Naive thymus-derived CD4-positive, alpha-beta T cell (primary cell): ENCODE measurements at regions not wholly inside any gene's neighbourhood (a gene's known extent, or its start where the extent isn't known, plus 50 kb on each side); places are given as distances from the start of the nearest gene placed in this dataset.
"Not testable (repeated sequence)": the region's sequence is repeated elsewhere in the genome, so short reads cannot be mapped to it uniquely, and the experiment has no call there.

Source experiments
- ATAC-seq: fragments of 150-1000 bp; cut with Tn5 transposase; 2 replicates; pipeline ENCODE4 v1.10.0; 2021; ENCODE audit warnings: mild to moderate bottlenecking, moderate library complexity
- CTCF ChIA-PET: fragments of 350-600 bp; sonication (Branson Sonifier 250); formaldehyde crosslinking; loops from one replicate; lab custom pipeline; 2021; ENCODE audit warnings: antibody characterized with exemption; lab: Charles Lee
- POLR2A ChIA-PET: fragments of 350-600 bp; sonication (Branson Sonifier 250); formaldehyde crosslinking; loops from one replicate; lab custom pipeline; 2021; ENCODE audit warnings: antibody characterized with exemption, inconsistent platforms; lab: Charles Lee
- DNase-seq, 9 donors: peaks; one replicate each; pipeline versions ENCODE4 v3.0.0 to v3.0.0-alpha.2; 2020 to 2022; ENCODE audit warnings: mixed read lengths in 1 of 9
- H3K27ac ChIP-seq: one replicate; pipeline ENCODE4 v1.7.0; 2013; ENCODE audit warnings: mild to moderate bottlenecking, low read depth, low read length, moderate library complexity
- H3K27me3 ChIP-seq, 2 donors: one replicate each; pipeline ENCODE4 v1.7.0; 2013; ENCODE audit warnings: low read length in 2 of 2, mild to moderate bottlenecking in 2 of 2, moderate library complexity in 2 of 2; ENCODE audit not compliant: control insufficient read depth in 2 of 2, insufficient read depth in 2 of 2
- H3K36me3 ChIP-seq, 3 experiments: 1 replicate in 2 of 3; 2 replicates in 1 of 3; pipeline ENCODE4 v1.7.0; 2013; ENCODE audit warnings: low read length in 3 of 3, mild to moderate bottlenecking in 3 of 3, moderate library complexity in 1 of 3; ENCODE audit not compliant: insufficient read depth in 3 of 3, control insufficient read depth in 2 of 3
- H3K4me1 ChIP-seq, 2 donors: one replicate each; pipeline ENCODE4 v1.7.0; 2013; ENCODE audit warnings: low read length in 2 of 2, mild to moderate bottlenecking in 2 of 2, moderate library complexity in 1 of 2; ENCODE audit not compliant: control insufficient read depth in 2 of 2, insufficient read depth in 2 of 2
- H3K4me3 ChIP-seq: 2 replicates; pipeline ENCODE4 v1.7.0; 2013; ENCODE audit warnings: mild to moderate bottlenecking, low read length
- H3K9me3 ChIP-seq, 3 experiments: 1 replicate in 2 of 3; 2 replicates in 1 of 3; pipeline ENCODE4 v1.7.0; 2013; ENCODE audit warnings: low read length in 3 of 3; ENCODE audit not compliant: control insufficient read depth in 2 of 3
- H3K27ac Mint-ChIP-seq, 9 donors: one replicate each; pipeline ENCODE4 v1.8.0; 2020 to 2022; ENCODE audit warnings: mixed read lengths in 9 of 9, mild to moderate bottlenecking in 8 of 9, moderate library complexity in 5 of 9, inconsistent platforms in 2 of 9
- H3K27me3 Mint-ChIP-seq, 5 donors: one replicate each; pipeline ENCODE4 v1.8.0; 2021 to 2022; ENCODE audit warnings: mixed read lengths in 5 of 5, mild to moderate bottlenecking in 1 of 5
- H3K36me3 Mint-ChIP-seq, 5 donors: one replicate each; pipeline ENCODE4 v1.8.0; 2020 to 2022; ENCODE audit warnings: mixed read lengths in 5 of 5, mild to moderate bottlenecking in 3 of 5, inconsistent platforms in 1 of 5
- H3K4me1 Mint-ChIP-seq, 7 donors: one replicate each; pipeline ENCODE4 v1.8.0; 2020 to 2022; ENCODE audit warnings: mixed read lengths in 7 of 7, mild to moderate bottlenecking in 3 of 7, inconsistent platforms in 1 of 7
- H3K4me3 Mint-ChIP-seq, 10 donors: one replicate each; pipeline ENCODE4 v1.8.0; 2020 to 2022; ENCODE audit warnings: mild to moderate bottlenecking in 10 of 10, mixed read lengths in 10 of 10, moderate library complexity in 6 of 10, inconsistent platforms in 2 of 10
- H3K9me3 Mint-ChIP-seq, 11 donors: one replicate each; pipeline ENCODE4 v1.8.0; 2020 to 2022; ENCODE audit warnings: mixed read lengths in 11 of 11, mild to moderate bottlenecking in 4 of 11, inconsistent platforms in 1 of 11, moderate library complexity in 1 of 11
- intact Hi-C, 2 donors: fragments of 100-400 bp; cut with micrococcal nuclease; formaldehyde crosslinking; loops; one replicate each; pipeline ENCODE4 v1.15.1; 2023

DNA sequence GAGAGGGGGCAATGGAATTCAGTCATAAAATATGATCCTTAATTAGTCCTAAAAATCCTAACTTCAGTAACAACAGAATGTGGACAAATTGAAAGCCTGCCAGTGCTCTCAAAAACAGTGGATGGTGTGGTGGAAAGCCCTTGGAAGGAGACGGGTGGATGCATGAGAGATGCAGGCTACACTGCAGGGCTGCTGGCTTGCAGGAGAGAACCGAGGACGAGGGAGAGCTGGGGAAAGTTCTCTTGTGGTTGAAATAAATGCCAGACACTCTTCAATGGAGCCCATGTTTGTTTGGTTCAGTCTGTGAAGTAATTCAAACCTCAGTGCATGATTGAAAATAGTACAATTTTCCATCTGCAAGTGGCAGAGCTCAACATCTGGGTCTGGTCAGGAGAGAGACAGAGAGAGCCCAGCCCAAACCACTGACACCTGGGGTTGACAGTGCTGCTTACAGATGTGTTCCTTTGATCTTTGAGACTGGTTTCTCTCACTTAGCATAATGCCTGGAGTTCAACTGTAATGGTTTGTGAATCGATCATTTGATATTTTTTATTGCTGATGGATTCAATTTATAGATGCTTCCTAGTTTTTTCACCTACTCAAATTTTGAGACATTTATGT lies 544.9 kb downstream of the GOLGA6L6 start:
- H3K4me3 ChIP-seq, intact Hi-C loops, CTCF ChIA-PET, H3K36me3 ChIP-seq, H3K27me3 ChIP-seq, POLR2A ChIA-PET, H3K27ac ChIP-seq, H3K27ac Mint-ChIP-seq, H3K9me3 Mint-ChIP-seq, H3K4me3 Mint-ChIP-seq, H3K27me3 Mint-ChIP-seq, H3K9me3 ChIP-seq, H3K4me1 ChIP-seq, DNase-seq, H3K4me1 Mint-ChIP-seq, ATAC-seq, H3K36me3 Mint-ChIP-seq: not testable (repeated sequence)

DNA sequence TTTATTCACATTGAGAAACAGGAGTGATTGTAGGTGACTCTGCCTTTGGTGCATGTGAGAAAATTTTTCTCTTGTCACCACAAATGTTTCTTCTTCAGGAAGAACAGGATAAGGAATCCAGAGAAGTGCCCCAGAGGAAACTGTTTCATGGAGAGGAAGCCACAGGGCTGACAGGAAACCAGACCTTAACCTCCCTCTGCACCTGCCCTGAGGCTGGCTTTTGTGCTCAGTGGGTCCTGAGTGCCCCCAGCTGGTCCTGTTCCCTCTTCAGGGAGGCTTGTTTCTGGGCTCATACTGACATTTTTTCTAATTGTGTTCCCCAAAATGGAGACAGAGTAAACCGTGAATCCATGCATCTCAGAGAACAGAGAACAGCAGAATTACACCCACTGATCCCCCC lies 546.3 kb downstream of the GOLGA6L6 start:
- intact Hi-C loops, H3K9me3 ChIP-seq, H3K27ac ChIP-seq, CTCF ChIA-PET, H3K4me1 ChIP-seq, H3K36me3 Mint-ChIP-seq, H3K27me3 Mint-ChIP-seq, H3K36me3 ChIP-seq, H3K27me3 ChIP-seq, H3K27ac Mint-ChIP-seq, H3K4me3 Mint-ChIP-seq, H3K4me3 ChIP-seq, H3K4me1 Mint-ChIP-seq, POLR2A ChIA-PET, DNase-seq, ATAC-seq: not testable (repeated sequence)
- peaks cover 0 to 13% (median 2%) of the 10 kb centered on the region in 11 donors for H3K9me3 Mint-ChIP-seq

DNA sequence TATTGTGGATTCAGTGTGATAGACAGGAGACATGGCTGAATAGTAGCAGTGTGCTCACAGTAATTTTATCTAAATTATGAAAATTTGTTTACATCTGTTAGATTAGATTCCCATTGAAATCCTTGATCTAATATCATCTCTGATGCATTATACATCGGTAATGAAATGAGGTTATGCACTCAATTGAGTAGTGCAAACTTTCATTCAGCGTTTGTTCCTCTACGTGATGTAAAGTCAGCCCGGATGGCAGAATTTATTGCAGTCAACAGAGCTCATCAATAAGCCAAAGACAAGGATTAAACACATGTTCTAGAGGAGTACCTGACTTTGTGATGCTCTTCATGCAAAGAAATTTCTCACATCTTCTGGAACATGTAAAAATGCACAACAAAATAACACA lies 549.2 kb downstream of the GOLGA6L6 start:
- no peak overlapping the region for H3K4me3 Mint-ChIP-seq
- no peak for ATAC-seq
- ChIA-PET CTCF (no interaction called here), POLR2A (no interaction called here)
- peaks cover 0 to 4% (median 0%) of the 10 kb centered on the region in 5 donors for H3K36me3 Mint-ChIP-seq
- no peak overlapping the region for H3K4me3 ChIP-seq
- H3K27ac ChIP-seq: no peak overlapping the region
- no peaks in the 10 kb centered on the region for H3K27me3 ChIP-seq
- DNase-seq: no peak
- peaks cover 0 to 7% (median 0%) of the 10 kb centered on the region in 5 donors for H3K27me3 Mint-ChIP-seq
- no peaks in the 10 kb centered on the region for H3K36me3 ChIP-seq
- intact Hi-C loops: no loop called here
- H3K4me1 Mint-ChIP-seq: no peaks in the 10 kb centered on the region
- no peak overlapping the region for H3K27ac Mint-ChIP-seq
- peaks cover 0 to 19% (median 6%) of the 10 kb centered on the region in 11 donors for H3K9me3 Mint-ChIP-seq
- no peaks in the 10 kb centered on the region for H3K9me3 ChIP-seq
- H3K4me1 ChIP-seq: no peaks in the 10 kb centered on the region

DNA sequence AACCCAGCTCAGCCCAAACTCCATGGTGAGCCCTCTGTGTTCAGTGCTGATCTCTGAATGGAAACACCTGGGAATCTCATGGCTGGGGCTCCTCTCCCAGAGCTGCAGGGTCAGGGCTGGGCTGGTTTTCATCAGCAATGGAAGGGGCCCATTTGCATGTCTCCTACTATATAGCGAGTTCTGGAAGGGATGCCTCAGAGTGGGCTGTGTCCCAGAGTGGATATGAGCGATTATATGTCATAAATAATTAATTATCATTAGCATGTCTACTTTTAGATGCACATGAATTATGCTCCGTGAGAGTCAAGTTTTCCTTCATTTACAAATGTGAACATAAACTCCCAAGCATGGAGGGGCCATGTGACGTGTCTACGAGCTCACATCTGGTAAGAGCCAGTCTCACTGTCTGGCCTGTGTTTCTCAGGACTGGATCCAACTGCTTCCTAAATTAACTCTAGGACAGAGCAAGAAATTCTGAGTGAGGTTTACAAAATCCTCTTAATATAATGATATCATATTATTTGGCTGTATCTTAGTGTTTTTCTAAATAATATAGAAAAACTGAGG lies 553.4 kb downstream of the GOLGA6L6 start:
- Mint-ChIP-seq H3K27me3 (peaks cover 0 to 7% (median 0%) of the 10 kb centered on the region in 5 donors), H3K36me3 (peaks cover 0 to 4% (median 0%) of the 10 kb centered on the region in 5 donors), H3K9me3 (peaks cover 0 to 29% (median 6%) of the 10 kb centered on the region in 11 donors), H3K4me1 (no peaks in the 10 kb centered on the region), H3K4me3 (no peak overlapping the region), H3K27ac (no peak overlapping the region)
- H3K27me3 ChIP-seq: no peaks in the 10 kb centered on the region
- POLR2A ChIA-PET: no interaction called here
- no peak for ATAC-seq
- H3K36me3 ChIP-seq: no peaks in the 10 kb centered on the region
- CTCF ChIA-PET: no interaction called here
- no peaks in the 10 kb centered on the region for H3K9me3 ChIP-seq
- H3K4me3 ChIP-seq: no peak overlapping the region
- no peak overlapping the region for H3K27ac ChIP-seq
- H3K4me1 ChIP-seq: no peaks in the 10 kb centered on the region
- DNase-seq: no peak
- intact Hi-C loops: no loop called here

DNA sequence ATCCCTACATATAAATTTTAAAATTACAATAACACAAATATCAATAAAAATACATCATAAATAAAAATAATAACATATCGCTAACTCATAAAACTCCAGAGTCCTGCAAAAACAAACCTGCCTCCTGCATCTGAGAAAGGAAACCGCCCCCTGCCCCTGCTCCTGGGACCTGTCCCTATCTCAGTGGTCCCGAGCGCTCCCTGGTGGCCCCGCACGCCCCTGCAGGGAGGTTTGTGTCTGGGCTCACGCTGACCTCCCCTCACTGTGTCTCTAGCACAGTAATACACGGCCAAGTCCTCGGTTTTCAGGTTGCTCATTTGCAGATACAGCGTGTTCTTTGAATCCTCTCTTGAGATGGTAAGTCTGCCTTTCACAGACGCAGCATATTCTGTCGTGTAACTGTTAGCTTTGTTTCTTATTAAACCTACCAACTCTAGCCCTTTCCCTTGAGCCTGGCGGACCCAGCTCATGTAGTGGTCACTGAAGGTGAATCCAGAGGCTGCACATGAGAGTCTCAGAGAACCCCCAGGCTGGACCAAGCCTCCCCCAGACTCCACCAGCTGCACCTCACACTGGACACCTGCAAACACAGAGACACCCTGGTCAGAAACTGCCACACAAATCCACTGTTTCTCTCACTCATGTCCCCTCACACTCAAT lies 554.1 kb downstream of the GOLGA6L6 start:
- Histone ChIP-seq H3K9me3 (no peaks in the 10 kb centered on the region), H3K27me3 (no peaks in the 10 kb centered on the region), H3K27ac (no peak overlapping the region), H3K36me3 (no peaks in the 10 kb centered on the region), H3K4me3 (no peak overlapping the region), H3K4me1 (no peaks in the 10 kb centered on the region)
- H3K27me3 Mint-ChIP-seq: peaks cover 0 to 7% (median 0%) of the 10 kb centered on the region in 5 donors
- POLR2A ChIA-PET: no interaction called here
- peaks cover 0 to 30% (median 6%) of the 10 kb centered on the region in 11 donors for H3K9me3 Mint-ChIP-seq
- no peaks in the 10 kb centered on the region for H3K4me1 Mint-ChIP-seq
- DNase-seq (no peak), ATAC-seq (no peak)
- H3K4me3 Mint-ChIP-seq: no peak overlapping the region
- intact Hi-C loops: no loop called here
- CTCF ChIA-PET: no interaction called here
- H3K27ac Mint-ChIP-seq: no peak overlapping the region
- H3K36me3 Mint-ChIP-seq: peaks cover 0 to 4% (median 0%) of the 10 kb centered on the region in 5 donors

DNA sequence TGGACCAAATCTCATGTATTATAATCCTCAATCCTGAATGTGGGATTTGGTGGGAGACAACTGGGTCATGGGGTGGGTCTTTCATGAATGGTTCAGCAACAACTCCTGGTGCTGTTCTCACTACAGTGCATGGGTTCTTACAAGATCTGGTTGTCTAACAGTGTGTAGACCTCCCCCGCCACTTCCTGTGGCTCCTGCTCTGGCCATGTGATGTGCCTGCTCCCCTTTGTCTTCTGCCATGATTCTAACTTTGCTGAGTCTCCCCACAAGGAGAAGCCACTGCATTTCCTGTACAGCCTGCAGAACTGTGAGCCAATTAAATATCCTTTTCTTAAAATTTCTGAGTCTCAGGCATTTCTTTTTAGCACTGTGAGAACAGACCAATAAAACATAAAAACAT lies 557.5 kb downstream of the GOLGA6L6 start:
- Mint-ChIP-seq H3K36me3 (no peaks in the 10 kb centered on the region), H3K9me3 (peaks cover 0 to 31% (median 6%) of the 10 kb centered on the region in 11 donors), H3K27me3 (peaks cover 0 to 6% (median 0%) of the 10 kb centered on the region in 5 donors), H3K4me3 (no peak overlapping the region), H3K27ac (no peak overlapping the region), H3K4me1 (no peaks in the 10 kb centered on the region)
- no peaks in the 10 kb centered on the region for H3K9me3 ChIP-seq
- ChIA-PET CTCF (no interaction called here), POLR2A (no interaction called here)
- no peaks in the 10 kb centered on the region for H3K36me3 ChIP-seq
- H3K4me1 ChIP-seq: no peaks in the 10 kb centered on the region
- intact Hi-C loops: no loop called here
- H3K27me3 ChIP-seq: no peaks in the 10 kb centered on the region
- DNase-seq (no peak), ATAC-seq (no peak)
- no peak overlapping the region for H3K27ac ChIP-seq
- no peak overlapping the region for H3K4me3 ChIP-seq

DNA sequence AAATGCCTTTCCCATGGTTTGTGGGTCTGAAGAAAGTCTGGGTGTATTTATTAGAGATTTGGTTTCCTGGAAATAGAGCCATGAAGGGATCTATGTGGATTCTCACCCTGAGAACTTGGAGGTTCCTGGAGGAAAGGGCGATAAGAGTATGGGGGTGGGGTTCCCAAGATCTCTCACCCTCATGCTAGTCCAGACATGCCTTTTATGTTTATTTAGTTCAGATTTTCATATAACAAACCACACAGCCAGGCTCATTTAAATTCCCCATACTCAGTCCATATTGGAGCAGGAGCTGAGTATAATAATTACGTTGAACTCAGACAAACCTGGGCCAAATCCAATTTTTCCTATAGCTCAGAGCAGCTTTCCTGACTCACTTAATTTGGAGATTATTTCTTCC lies 566.6 kb downstream of the GOLGA6L6 start:
- Mint-ChIP-seq H3K4me1 (peaks cover 0 to 13% (median 0%) of the 10 kb centered on the region in 7 donors), H3K27me3 (peaks cover 0 to 4% (median 0%) of the 10 kb centered on the region in 5 donors), H3K9me3 (peaks cover 0 to 18% (median 1%) of the 10 kb centered on the region in 11 donors), H3K27ac (no peak overlapping the region), H3K4me3 (no peak overlapping the region), H3K36me3 (no peaks in the 10 kb centered on the region)
- H3K36me3 ChIP-seq: no peaks in the 10 kb centered on the region
- CTCF ChIA-PET: no interaction called here
- ATAC-seq (no peak), DNase-seq (no peak)
- POLR2A ChIA-PET: no interaction called here
- H3K27ac ChIP-seq: no peak overlapping the region
- no peaks in the 10 kb centered on the region for H3K27me3 ChIP-seq
- no peaks in the 10 kb centered on the region for H3K4me1 ChIP-seq
- H3K4me3 ChIP-seq: no peak overlapping the region
- H3K9me3 ChIP-seq: no peaks in the 10 kb centered on the region
- intact Hi-C loops: no loop called here
